Muscle layer of colon (tissue), 2 donors: ENCODE measurements at regions not wholly inside any gene's neighbourhood (a gene's known extent, or its start where the extent isn't known, plus 50 kb on each side); places are given as distances from the start of the nearest gene placed in this dataset.

Source experiments
- H3K27ac ChIP-seq: one replicate; pipeline ENCODE4 v1.7.0; 2013; ENCODE audit warnings: low read depth, mild to moderate bottlenecking, low read length, moderate library complexity
- H3K27me3 ChIP-seq, 2 donors: one replicate each; pipeline ENCODE4 v1.7.0; 2013; ENCODE audit warnings: low read length in 2 of 2, mild to moderate bottlenecking in 2 of 2; ENCODE audit not compliant: insufficient read depth in 2 of 2, control insufficient read depth in 1 of 2
- H3K36me3 ChIP-seq: one replicate; pipeline ENCODE4 v1.7.0; 2013; ENCODE audit warnings: mild to moderate bottlenecking, low read length; ENCODE audit not compliant: insufficient read depth
- H3K4me1 ChIP-seq: one replicate; pipeline ENCODE4 v1.7.0; 2013; ENCODE audit warnings: mild to moderate bottlenecking, low read length; ENCODE audit not compliant: insufficient read depth
- H3K4me3 ChIP-seq, 2 donors: one replicate each; pipeline ENCODE4 v1.7.0; 2013; ENCODE audit warnings: low read length in 2 of 2, low read depth in 1 of 2, mild to moderate bottlenecking in 1 of 2, moderate library complexity in 1 of 2
- H3K9ac ChIP-seq: one replicate; pipeline ENCODE4 v1.7.0; 2013; ENCODE audit warnings: low read length
- H3K9me3 ChIP-seq: one replicate; pipeline ENCODE4 v1.7.0; 2013; ENCODE audit warnings: mild to moderate bottlenecking, low read length
- donor health status: abdominal sarcoma.
- donor health status: Adenocarcinoma of cecum.

GRCh38 chr5:155264809-155265208 lies 251.3 kb downstream of the KIF4B start:
- Histone ChIP-seq H3K36me3 (no peaks in the 10 kb centered on the region), H3K4me1 (no peaks in the 10 kb centered on the region), H3K9me3 (no peaks in the 10 kb centered on the region), H3K4me3 (no peak overlapping the region), H3K9ac (no peak overlapping the region), H3K27me3 (no peaks in the 10 kb centered on the region), H3K27ac (no peak overlapping the region)

GRCh38 chr5:155268770-155269425 lies 255.3 kb downstream of the KIF4B start:
- no peaks in the 10 kb centered on the region for H3K4me1 ChIP-seq
- H3K27me3 ChIP-seq, result no peaks in the 10 kb centered on the region
- no peaks in the 10 kb centered on the region for H3K9me3 ChIP-seq
- no peak overlapping the region for H3K9ac ChIP-seq
- H3K27ac ChIP-seq, result no peak overlapping the region
- H3K36me3 ChIP-seq, result no peaks in the 10 kb centered on the region
- H3K4me3 ChIP-seq, result no peak overlapping the region

GRCh38 chr5:155270725-155271124 lies 257.2 kb downstream of the KIF4B start:
- H3K27ac ChIP-seq, result no peak overlapping the region
- no peaks in the 10 kb centered on the region for H3K4me1 ChIP-seq

GRCh38 chr5:155274484-155274883 lies 260.9 kb downstream of the KIF4B start:
- H3K9me3 ChIP-seq, result no peaks in the 10 kb centered on the region
- H3K9ac ChIP-seq, result no peak overlapping the region
- H3K36me3 ChIP-seq, result no peaks in the 10 kb centered on the region
- no peak overlapping the region for H3K27ac ChIP-seq
- no peak overlapping the region for H3K4me3 ChIP-seq
- no peaks in the 10 kb centered on the region for H3K4me1 ChIP-seq
- no peaks in the 10 kb centered on the region for H3K27me3 ChIP-seq

More at GRCh38 chr5:155270725-155271124, 257.2 kb downstream of the KIF4B start:
- Histone ChIP-seq H3K9ac (no peak overlapping the region), H3K36me3 (no peaks in the 10 kb centered on the region), H3K4me3 (no peak overlapping the region), H3K27me3 (no peaks in the 10 kb centered on the region), H3K9me3 (no peaks in the 10 kb centered on the region)

- no peak overlapping the region for H3K4me3 ChIP-seq
- H3K9me3 ChIP-seq, result no peaks in the 10 kb centered on the region
- H3K36me3 ChIP-seq, result no peaks in the 10 kb centered on the region
- H3K27ac ChIP-seq, result no peak overlapping the region
- H3K9ac ChIP-seq, result no peak overlapping the region
- no peaks in the 10 kb centered on the region for H3K4me1 ChIP-seq
- H3K27me3 ChIP-seq, result no peaks in the 10 kb centered on the region
Observed at GRCh38 chr5:155275222-155275621, 261.7 kb downstream of the KIF4B start.

- H3K27ac ChIP-seq, result no peak overlapping the region
- no peak overlapping the region for H3K9ac ChIP-seq
- no peak overlapping the region for H3K4me3 ChIP-seq
- H3K36me3 ChIP-seq, result no peaks in the 10 kb centered on the region
- no peaks in the 10 kb centered on the region for H3K9me3 ChIP-seq
- no peaks in the 10 kb centered on the region for H3K27me3 ChIP-seq
- H3K4me1 ChIP-seq, result no peaks in the 10 kb centered on the region
Observed at GRCh38 chr5:155276231-155276630, 262.7 kb downstream of the KIF4B start.

- no peak overlapping the region for H3K27ac ChIP-seq
- H3K9me3 ChIP-seq, result no peaks in the 10 kb centered on the region
- H3K36me3 ChIP-seq, result no peaks in the 10 kb centered on the region
- no peak overlapping the region for H3K9ac ChIP-seq
- no peaks in the 10 kb centered on the region for H3K27me3 ChIP-seq
- H3K4me1 ChIP-seq, result no peaks in the 10 kb centered on the region
- no peak overlapping the region for H3K4me3 ChIP-seq
Observed at GRCh38 chr5:155278532-155278931, 265.0 kb downstream of the KIF4B start.

- no peaks in the 10 kb centered on the region for H3K27me3 ChIP-seq
- H3K4me3 ChIP-seq, result no peak overlapping the region
- H3K9me3 ChIP-seq, result no peaks in the 10 kb centered on the region
- no peaks in the 10 kb centered on the region for H3K36me3 ChIP-seq
- H3K4me1 ChIP-seq, result no peaks in the 10 kb centered on the region
- H3K9ac ChIP-seq, result no peak overlapping the region
- no peak overlapping the region for H3K27ac ChIP-seq
Observed at GRCh38 chr5:155282503-155283107, 269.1 kb downstream of the KIF4B start.

- H3K27ac ChIP-seq, result no peak overlapping the region
- H3K36me3 ChIP-seq, result no peaks in the 10 kb centered on the region
- H3K4me1 ChIP-seq, result no peaks in the 10 kb centered on the region
- no peaks in the 10 kb centered on the region for H3K9me3 ChIP-seq
- no peak overlapping the region for H3K4me3 ChIP-seq
- no peaks in the 10 kb centered on the region for H3K27me3 ChIP-seq
- H3K9ac ChIP-seq, result no peak overlapping the region
Observed at GRCh38 chr5:155285706-155286105, 272.2 kb downstream of the KIF4B start.

- H3K27ac ChIP-seq, result no peak overlapping the region
- H3K4me3 ChIP-seq, result no peak overlapping the region
- H3K27me3 ChIP-seq, result no peaks in the 10 kb centered on the region
- no peaks in the 10 kb centered on the region for H3K9me3 ChIP-seq
- no peak overlapping the region for H3K9ac ChIP-seq
- no peaks in the 10 kb centered on the region for H3K4me1 ChIP-seq
- no peaks in the 10 kb centered on the region for H3K36me3 ChIP-seq
Observed at GRCh38 chr5:155290937-155291336, 277.4 kb downstream of the KIF4B start.

- no peak overlapping the region for H3K9ac ChIP-seq
- no peaks in the 10 kb centered on the region for H3K9me3 ChIP-seq
- no peak overlapping the region for H3K4me3 ChIP-seq
- H3K36me3 ChIP-seq, result no peaks in the 10 kb centered on the region
- no peaks in the 10 kb centered on the region for H3K4me1 ChIP-seq
- no peaks in the 10 kb centered on the region for H3K27me3 ChIP-seq
- H3K27ac ChIP-seq, result no peak overlapping the region
Observed at GRCh38 chr5:155293605-155294178, 280.1 kb downstream of the KIF4B start.

- Histone ChIP-seq H3K9me3 (no peaks in the 10 kb centered on the region), H3K4me1 (no peaks in the 10 kb centered on the region), H3K9ac (no peak overlapping the region)
Observed at GRCh38 chr5:155295111-155295510, 281.6 kb downstream of the KIF4B start.

More at GRCh38 chr5:155295111-155295510, 281.6 kb downstream of the KIF4B start:
- Histone ChIP-seq H3K27me3 (no peaks in the 10 kb centered on the region), H3K27ac (no peak overlapping the region), H3K36me3 (no peaks in the 10 kb centered on the region), H3K4me3 (no peak overlapping the region)
